ENCODE measurements at regions not wholly inside any gene's neighbourhood (a gene's known extent, or its start where the extent isn't known, plus 50 kb on each side); places are given as distances from the start of the nearest gene placed in this dataset.
"Not testable (repeated sequence)": the region's sequence is repeated elsewhere in the genome, so short reads cannot be mapped to it uniquely, and the experiment has no call there.

GRCh38 chr21:36591326-36591970 lies 107.5 kb upstream of the SIM2 start:
- DNase-seq (ENCODE audit: low read depth in 2 of 2), result no peak

- DNase-seq (ENCODE audit: low read depth in 2 of 2), result no peak
Observed at GRCh38 chr21:36596174-36596573, 102.7 kb upstream of the SIM2 start.

- no peak for DNase-seq (ENCODE audit: low read depth in 2 of 2)
Observed at GRCh38 chr21:36601362-36601761, 97.6 kb upstream of the SIM2 start.

- no peak for DNase-seq (ENCODE audit: low read depth in 2 of 2)
Observed at GRCh38 chr21:36602735-36603134, 96.2 kb upstream of the SIM2 start.

- DNase-seq (ENCODE audit: low read depth in 2 of 2), result no peak
Observed at GRCh38 chr21:36603221-36603620, 95.7 kb upstream of the SIM2 start.

GRCh38 chr21:36605426-36605825 lies 93.5 kb upstream of the SIM2 start:
- no peak for DNase-seq (ENCODE audit: low read depth in 2 of 2)

- DNase-seq (ENCODE audit: low read depth in 2 of 2), result no peak
Observed at GRCh38 chr21:36606287-36606982, 92.5 kb upstream of the SIM2 start.

GRCh38 chr21:36606983-36607325 lies 92.0 kb upstream of the SIM2 start:
- DNase-seq (ENCODE audit: low read depth in 2 of 2), result no peak

GRCh38 chr21:36608041-36608896 lies 90.6 kb upstream of the SIM2 start:
- no peak for DNase-seq (ENCODE audit: low read depth in 2 of 2)

- no peak for DNase-seq (ENCODE audit: low read depth in 2 of 2)
Observed at GRCh38 chr21:36608897-36609225, 90.1 kb upstream of the SIM2 start.

GRCh38 chr21:36609654-36610053 lies 89.3 kb upstream of the SIM2 start:
- no peak for DNase-seq (ENCODE audit: low read depth in 2 of 2)

GRCh38 chr21:36610201-36610600 lies 88.7 kb upstream of the SIM2 start:
- DNase-seq (ENCODE audit: low read depth in 2 of 2), result no peak

- no peak for DNase-seq (ENCODE audit: low read depth in 2 of 2)
Observed at GRCh38 chr21:36610935-36611334, 88.0 kb upstream of the SIM2 start.

- no peak for DNase-seq (ENCODE audit: low read depth in 2 of 2)
Observed at GRCh38 chr21:36611379-36611778, 87.5 kb upstream of the SIM2 start.

- no peak for DNase-seq (ENCODE audit: low read depth in 2 of 2)
Observed at GRCh38 chr21:36613059-36613458, 85.9 kb upstream of the SIM2 start.

- no peak for DNase-seq (ENCODE audit: low read depth in 2 of 2)
Observed at GRCh38 chr21:36613554-36613953, 85.4 kb upstream of the SIM2 start.

- no peak for DNase-seq (ENCODE audit: low read depth in 2 of 2)
Observed at GRCh38 chr21:36615274-36615964, 83.5 kb upstream of the SIM2 start.

- not testable (repeated sequence) for DNase-seq (ENCODE audit: low read depth in 2 of 2)
Observed at GRCh38 chr21:36616773-36617172, 82.1 kb upstream of the SIM2 start.

- not testable (repeated sequence) for DNase-seq (ENCODE audit: low read depth in 2 of 2)
Observed at GRCh38 chr21:36621794-36622193, 77.1 kb upstream of the SIM2 start.

GRCh38 chr21:36624105-36624504 lies 74.8 kb upstream of the SIM2 start:
- no peak for DNase-seq (ENCODE audit: low read depth in 2 of 2)

- DNase-seq (ENCODE audit: low read depth in 2 of 2), result no peak
Observed at GRCh38 chr21:36626791-36627190, 72.1 kb upstream of the SIM2 start.

GRCh38 chr21:36627242-36627641 lies 71.7 kb upstream of the SIM2 start:
- no peak for DNase-seq (ENCODE audit: low read depth in 2 of 2)
